GM12878 (cell line): ENCODE measurements at regions not wholly inside any gene's neighbourhood (a gene's known extent, or its start where the extent isn't known, plus 50 kb on each side); places are given as distances from the start of the nearest gene placed in this dataset.

ENCODE experiments used
- ATAC-seq: fragments of 200-7000 bp; cut with Tn5 transposase; 3 replicates; pipeline ENCODE4 v1.9.1; 2020; ENCODE audit warnings: mild to moderate bottlenecking, moderate library complexity
- BruUV-seq: library from RNA; stranded (reverse); fragments of 400-500 nt; replicated peaks from 2 replicates; lab custom pipeline; 2021; lab: Mats Ljungman, UMichigan
- CTCF ChIA-PET: fragments of 300-600 bp; sonication (Branson Sonifier 250); formaldehyde crosslinking; extraction: SDS; loops from one replicate; lab custom pipeline; 2021; ENCODE audit warnings: inconsistent platforms; lab: Yijun Ruan, JAX
- POLR2A ChIA-PET: fragments of 350-600 bp; formaldehyde crosslinking; extraction: SDS; loops from one replicate; lab custom pipeline; 2021; ENCODE audit warnings: inconsistent platforms; lab: Charles Lee
- RAD21 ChIA-PET: fragments of 300-600 bp; sonication (Branson Sonifier 250); formaldehyde crosslinking; loops from one replicate; lab custom pipeline; 2023; ENCODE audit warnings: antibody characterized with exemption; ENCODE audit not compliant: unreplicated experiment; lab: Charles Lee
- SMC1A ChIA-PET: fragments of 300-600 bp; sonication (Branson Sonifier 250); formaldehyde crosslinking; loops from one replicate; lab custom pipeline; 2023; ENCODE audit not compliant: unreplicated experiment, uncharacterized antibody; lab: Charles Lee
- DNase-seq: peaks from one replicate; pipeline ENCODE4 v3.0.0-alpha.2; 2011; ENCODE audit warnings: low read depth, low spot score
- FAIRE-seq: peaks from 3 replicates; lab custom pipeline; 2011; peaks lifted over from hg19 to GRCh38; lab: Jason Lieb, UNC
- H2AFZ ChIP-seq: 2 replicates; pipeline ENCODE4 v1.6.0; 2011; ENCODE audit warnings: low read depth, low read length, control low read depth; ENCODE audit not compliant: control insufficient read depth
- H3K27ac ChIP-seq: 2 replicates; pipeline ENCODE4 v1.5.1; 2011; ENCODE audit warnings: control low read depth; ENCODE audit not compliant: control insufficient read depth, insufficient read depth
- H3K27me3 ChIP-seq, 2 experiments: replicated peaks in 1 of 2; 2 replicates each; pipeline versions ENCODE4 v1.6.0 to v1.6.1; 2011; ENCODE audit warnings: low read length in 1 of 2; ENCODE audit not compliant: control insufficient read depth in 2 of 2, insufficient read depth in 2 of 2
- H3K36me3 ChIP-seq, 2 experiments: 2 replicates each; pipeline ENCODE4 v1.5.1; 2011; ENCODE audit warnings: low read length in 1 of 2; ENCODE audit not compliant: control insufficient read depth in 2 of 2, insufficient read depth in 2 of 2
- H3K4me1 ChIP-seq: 2 replicates; pipeline ENCODE4 v1.6.1; 2011; ENCODE audit warnings: mild to moderate bottlenecking, low read length, moderate library complexity, mixed read lengths; ENCODE audit not compliant: control insufficient read depth, insufficient read depth
- H3K4me2 ChIP-seq: 2 replicates; pipeline ENCODE4 v1.6.0; 2011; ENCODE audit warnings: control low read depth; ENCODE audit not compliant: control insufficient read depth, insufficient read depth
- H3K4me3 ChIP-seq: fragments of 200-600 bp; sonication (generic); 2 replicates; pipeline ENCODE4 v1.5.1; 2016
- H3K79me2 ChIP-seq: 2 replicates; pipeline ENCODE4 v1.6.0; 2011; ENCODE audit warnings: low read length; ENCODE audit not compliant: control insufficient read depth, insufficient read depth
- H3K9ac ChIP-seq: 2 replicates; pipeline ENCODE4 v1.8.0; 2011; ENCODE audit warnings: low read length, control low read depth, mixed read lengths; ENCODE audit not compliant: control insufficient read depth, insufficient read depth
- H3K9me3 ChIP-seq: replicated peaks from 3 replicates; pipeline ENCODE4 v1.5.1; 2011; ENCODE audit warnings: mild to moderate bottlenecking, low read length; ENCODE audit not compliant: control insufficient read depth, insufficient read depth
- H4K20me1 ChIP-seq: 2 replicates; pipeline ENCODE4 v1.6.0; 2011; ENCODE audit not compliant: control insufficient read depth, insufficient read depth
- ASH2L ChIP-seq: fragments of 300-600, 200-600 bp; sonication (generic); IDR thresholded peaks from 2 replicates; pipeline ENCODE4 v1.6.1; 2017; ENCODE audit warnings: low read depth, mild to moderate bottlenecking, borderline replicate concordance
- CREB1 ChIP-seq: IDR thresholded peaks from 2 replicates; pipeline ENCODE4 v1.6.1; 2012; ENCODE audit warnings: low read depth, mild to moderate bottlenecking, inconsistent platforms
- CTCF ChIP-seq, 3 experiments: IDR thresholded peaks in 2 of 3; conservative IDR thresholded peaks in 1 of 3; 2 replicates each; pipeline ENCODE4 v1.5.1; 2011; ENCODE audit warnings: low read depth in 3 of 3, low read length in 3 of 3, mild to moderate bottlenecking in 3 of 3, control low read depth in 2 of 3, moderate library complexity in 2 of 3, inconsistent platforms in 1 of 3, mixed read lengths in 1 of 3; ENCODE audit not compliant: control insufficient read depth in 2 of 3, insufficient read depth in 1 of 3; ENCODE audit errors: extremely low read depth in 1 of 3
- EGR1 ChIP-seq, 2 experiments: IDR thresholded peaks; 1 replicate in 1 of 2; 2 replicates in 1 of 2; pipeline ENCODE4 v1.6.1; 2011 to 2012; ENCODE audit warnings: low read depth in 2 of 2, low read length in 2 of 2, borderline replicate concordance in 1 of 2, mild to moderate bottlenecking in 1 of 2, moderate library complexity in 1 of 2
- FOS ChIP-seq: IDR thresholded peaks from 3 replicates; pipeline ENCODE4 v1.6.1; 2011; ENCODE audit warnings: borderline replicate concordance; ENCODE audit not compliant: insufficient read length; ENCODE audit errors: extremely low read depth
- FOXK2 ChIP-seq: fragments of 450-650 bp; IDR thresholded peaks from 2 replicates; pipeline ENCODE4 v1.6.1; 2017; ENCODE audit warnings: mild to moderate bottlenecking, moderate library complexity
- GATAD2B ChIP-seq: fragments of 450-650 bp; conservative IDR thresholded peaks from 2 replicates; pipeline ENCODE4 v1.6.1; 2017; ENCODE audit warnings: low read depth, mild to moderate bottlenecking, moderate library complexity
- HDAC2 ChIP-seq: fragments of 200-600 bp; sonication (generic); IDR thresholded peaks from 2 replicates; pipeline ENCODE4 v1.6.1; 2017
- IRF3 ChIP-seq: fragments of 450-650 bp; IDR thresholded peaks from 2 replicates; pipeline ENCODE4 v1.6.1; 2014; ENCODE audit warnings: mild to moderate bottlenecking
- IRF4 ChIP-seq: IDR thresholded peaks from 2 replicates; pipeline ENCODE4 v1.6.1; 2011; ENCODE audit warnings: low read depth, low read length
- MLLT1 ChIP-seq: fragments of 450-650 bp; IDR thresholded peaks from 2 replicates; pipeline ENCODE4 v1.6.1; 2016; ENCODE audit warnings: mild to moderate bottlenecking
- NFIC ChIP-seq: IDR thresholded peaks from 2 replicates; pipeline ENCODE4 v1.6.1; 2012; ENCODE audit warnings: low read depth, mild to moderate bottlenecking, inconsistent platforms, low read length, moderate library complexity
- NR2C1 ChIP-seq: fragments of 450-650 bp; IDR thresholded peaks from 2 replicates; pipeline ENCODE4 v1.6.1; 2017; ENCODE audit warnings: antibody characterized with exemption, mild to moderate bottlenecking, moderate library complexity
- NR2C2 ChIP-seq: IDR thresholded peaks from 2 replicates; pipeline ENCODE4 v1.6.1; 2011; ENCODE audit warnings: borderline replicate concordance, low read depth; ENCODE audit not compliant: control insufficient read depth, insufficient read length
- PAX8 ChIP-seq: fragments of 450-650 bp; IDR thresholded peaks from 2 replicates; pipeline ENCODE4 v1.6.1; 2017; ENCODE audit warnings: mild to moderate bottlenecking, moderate library complexity
- RCOR1 ChIP-seq: conservative IDR thresholded peaks from 2 replicates; pipeline ENCODE4 v1.6.1; 2012; ENCODE audit warnings: low read depth, low read length, improper control_type of control experiment
- SMC3 ChIP-seq: IDR thresholded peaks from 2 replicates; pipeline ENCODE4 v1.6.1; 2011; ENCODE audit warnings: low read length, improper control_type of control experiment, borderline replicate concordance
- STAT1 ChIP-seq: fragments of 450-650 bp; conservative IDR thresholded peaks from 2 replicates; pipeline ENCODE4 v1.6.1; 2014; ENCODE audit warnings: antibody characterized with exemption, mild to moderate bottlenecking
- TCF3 ChIP-seq: IDR thresholded peaks from 2 replicates; pipeline ENCODE4 v1.6.1; 2012; ENCODE audit warnings: low read depth, mild to moderate bottlenecking, low read length, borderline replicate concordance; ENCODE audit not compliant: insufficient read depth
- ZNF622 ChIP-seq: fragments of 450-650 bp; IDR thresholded peaks from 2 replicates; pipeline ENCODE4 v1.6.1; 2017; ENCODE audit warnings: mild to moderate bottlenecking, inconsistent platforms
- WGBS: methylation state at CpG from one replicate; pipeline ENCODE4 v1.1.6; 2016; ENCODE audit warnings: low lambda C conversion rate; ENCODE audit not compliant: insufficient replicate concordance, insufficient coverage; ENCODE audit errors: missing lambda C conversion rate; 5-methylcytosine and 5-hydroxymethylcytosine counted together
- in situ Hi-C: fragments of 300-500 bp; cut with MboI; formaldehyde crosslinking; loops from 9 replicates; pipeline ENCODE4 v1.14.3; 2018; ENCODE audit warnings: mixed read lengths
- intact Hi-C: fragments of 100-400 bp; cut with micrococcal nuclease; formaldehyde crosslinking; loops from one replicate; pipeline ENCODE4 v1.14.2; 2022; ENCODE audit not compliant: unreplicated experiment

- TF ChIP-seq NR2C2 (no peak), NFIC (no peak), MLLT1 (no peak), EGR1 (IDR thresholded peaks at IDR 0.05; ENCODE audit: borderline replicate concordance in 1 of 2, low read depth in 2 of 2, low read length in 2 of 2) (no peak)
These were observed 427.1 kb downstream of the SHQ1 start (continued) for GRCh38 chr3:72421126-72421525.

- TF ChIP-seq RCOR1 = no peak
- no peak for TF ChIP-seq IRF3
- TF ChIP-seq FOS = no peak
- no peak for TF ChIP-seq CREB1
- no peak for TF ChIP-seq ASH2L
- no peak for TF ChIP-seq FOXK2
- no peak for TF ChIP-seq STAT1
- TF ChIP-seq ZNF622 = no peak
- TF ChIP-seq CTCF (IDR thresholded peaks at IDR 0.05 in 2 of 3, conservative IDR thresholded peaks at IDR 0.05 in 1 of 3; ENCODE audit: control insufficient read depth in 2 of 3, extremely low read depth in 1 of 3, insufficient read depth in 1 of 3, low read depth in 3 of 3, low read length in 3 of 3) = no peak
- TF ChIP-seq SMC3 = no peak
- TF ChIP-seq IRF4 = no peak
- TF ChIP-seq TCF3 = no peak
- no peak for TF ChIP-seq HDAC2
- no peak for TF ChIP-seq NR2C1
- no peak for TF ChIP-seq PAX8
- TF ChIP-seq GATAD2B = no peak
- ATAC-seq = no peak
- H3K4me2 ChIP-seq = no peak overlapping the region
- H2AFZ ChIP-seq = no peak overlapping the region
- DNase-seq = no peak
- no TSS peak for BruUV-seq
- intact Hi-C loops = no loop called here
- no peak overlapping the region for H3K9ac ChIP-seq
- ChIA-PET SMC1A (interaction anchor here (1.4 to 2.0 kb wide), 4 partner anchors 8 to 23 kb away, joined by 4 to 6 read pairs (median 6); no protein-coding TSS in a partner anchor), CTCF (interaction anchor here (1.2 kb wide), 1 partner anchor 12 kb away, joined by 3 read pairs; no protein-coding TSS in a partner anchor), POLR2A (no interaction called here), RAD21 (no interaction called here)
- no peak for FAIRE-seq
- H3K27me3 ChIP-seq = no peaks in the 10 kb centered on the region
- 98% methylated on average over 8 of the region's 8 CpGs for WGBS
- H3K36me3 ChIP-seq = no peaks in the 10 kb centered on the region
- in situ Hi-C loops = no loop called here
- H3K4me1 ChIP-seq = no peaks in the 10 kb centered on the region
- no peaks in the 10 kb centered on the region; the same call in 1 of the 2 replicates for H4K20me1 ChIP-seq
- peaks cover 3% of the 10 kb centered on the region; the same call in 2 of the 3 replicates for H3K9me3 ChIP-seq
- H3K4me3 ChIP-seq = no peak overlapping the region
- H3K79me2 ChIP-seq = peaks cover 52% of the 10 kb centered on the region
- H3K27ac ChIP-seq = no peak overlapping the region
These were observed 429.4 kb downstream of the SHQ1 start for GRCh38 chr3:72418856-72419255.
